Activated T-cell treated with anti-CD3 and anti-CD28 coated beads, Interleukin-2, amount 50 U/mL, for 48 hours (primary cell): ENCODE measurements at regions not wholly inside any gene's neighbourhood (a gene's known extent, or its start where the extent isn't known, plus 50 kb on each side); places are given as distances from the start of the nearest gene placed in this dataset.

Source experiments
- DNase-seq, 2 experiments: peaks; one replicate each; pipeline ENCODE4 v3.0.0-alpha.2; 2020

GRCh38 chr6:21382821-21383449 lies 210.6 kb upstream of the SOX4 start:
- DNase-seq, result no peak

DNA sequence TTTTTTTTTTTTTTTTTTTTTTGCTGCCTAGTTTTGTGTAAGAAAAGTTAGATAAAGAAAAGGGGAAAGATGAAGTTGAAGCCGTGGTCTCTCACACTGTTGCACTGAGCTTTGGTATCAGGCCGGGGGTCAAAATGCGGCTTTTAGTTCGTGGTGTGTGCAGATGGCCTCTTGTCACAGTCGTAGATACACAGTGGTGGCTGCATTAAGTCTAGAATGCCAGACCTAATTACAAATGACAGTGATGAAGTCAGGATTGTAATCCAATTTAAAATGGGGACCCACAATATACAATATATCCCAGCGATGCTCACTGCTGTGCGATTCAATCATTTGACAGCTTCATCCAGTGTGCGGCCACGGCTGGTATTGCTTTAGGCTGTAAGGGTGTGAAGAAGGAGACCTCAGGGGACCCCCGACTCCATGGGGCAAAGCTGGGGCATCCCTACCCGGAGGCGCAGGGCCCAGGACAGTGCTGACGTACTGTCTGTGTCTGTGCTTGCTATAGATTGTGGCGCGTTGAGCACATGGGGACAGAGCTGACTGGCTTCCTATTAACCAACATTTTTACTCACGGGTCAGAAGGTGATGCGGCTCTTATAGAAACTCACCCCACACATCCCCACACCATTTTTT lies 210.0 kb upstream of the SOX4 start:
- no peak for DNase-seq

DNA sequence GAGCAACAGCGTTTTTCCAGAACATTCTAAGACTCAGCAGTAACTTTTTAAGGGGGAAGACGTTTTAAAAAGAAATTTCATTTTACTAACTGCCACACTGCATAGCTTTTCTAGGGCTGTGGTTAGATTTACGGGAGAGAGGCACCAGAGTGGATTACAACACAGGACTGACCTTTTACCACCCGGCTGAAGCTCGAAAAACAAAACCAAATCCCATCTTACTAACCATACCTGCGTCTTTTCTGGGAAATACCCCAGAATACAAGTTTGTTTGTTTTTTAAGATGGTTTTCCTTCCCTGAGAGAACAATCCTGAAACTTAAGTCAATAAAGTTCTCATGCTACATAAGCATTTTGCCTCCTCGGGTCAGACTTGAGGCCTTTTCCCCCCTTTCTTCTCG lies 209.3 kb upstream of the SOX4 start:
- DNase-seq, result no peak

GRCh38 chr6:21386744-21387143 lies 206.8 kb upstream of the SOX4 start:
- DNase-seq, result no peak

- DNase-seq, result no peak
These were observed 202.9 kb upstream of the SOX4 start for GRCh38 chr6:21390532-21391213.

DNA sequence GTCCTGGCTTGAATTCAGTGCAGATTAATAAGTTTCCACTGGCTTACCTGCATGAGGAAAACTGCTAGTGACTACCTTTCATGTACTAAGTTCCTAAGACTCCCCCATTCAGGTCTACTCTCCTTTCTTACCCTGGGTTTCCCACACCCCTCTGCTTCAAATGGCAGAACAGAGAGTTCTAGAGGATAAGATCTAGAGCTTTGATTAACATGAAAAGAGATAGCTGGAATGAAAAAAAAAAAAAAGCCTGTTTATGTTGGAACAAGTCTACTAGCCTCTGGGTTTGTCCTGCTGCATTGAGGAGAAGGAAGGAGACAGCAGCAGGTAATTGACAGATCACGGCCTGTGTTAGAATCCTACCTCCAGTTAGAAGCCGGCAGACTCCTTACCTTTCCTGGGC lies 201.4 kb upstream of the SOX4 start:
- no peak for DNase-seq

- no peak for DNase-seq
These were observed 199.9 kb upstream of the SOX4 start for GRCh38 chr6:21393441-21394165.

- no peak for DNase-seq
These were observed 198.4 kb upstream of the SOX4 start for GRCh38 chr6:21395121-21395520.

GRCh38 chr6:21396313-21396712 lies 197.2 kb upstream of the SOX4 start:
- no peak for DNase-seq

GRCh38 chr6:21398741-21399325 lies 194.7 kb upstream of the SOX4 start:
- no peak for DNase-seq

DNA sequence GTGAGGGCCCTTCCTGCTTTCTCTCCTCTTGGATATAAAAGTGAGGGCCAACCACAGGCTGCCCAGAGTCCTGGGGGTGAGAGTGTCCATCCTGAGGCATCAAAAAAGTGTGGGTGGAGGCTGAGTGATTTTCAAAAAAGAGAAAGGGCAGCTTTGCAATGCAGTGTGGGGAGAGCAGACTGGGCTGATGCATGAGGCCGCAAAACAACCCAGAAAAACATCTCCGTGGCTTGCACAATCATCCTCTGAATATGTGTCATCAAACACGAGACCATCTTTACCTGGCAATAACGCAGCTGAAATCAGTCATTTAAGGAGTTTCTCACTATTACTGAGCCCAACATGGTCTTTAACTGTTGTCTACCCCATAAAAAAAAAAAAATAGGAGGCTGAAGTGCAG lies 191.2 kb upstream of the SOX4 start:
- DNase-seq, result peak; percentile 42 to 54

GRCh38 chr6:21404577-21404976 lies 189.0 kb upstream of the SOX4 start:
- no peak for DNase-seq

DNA sequence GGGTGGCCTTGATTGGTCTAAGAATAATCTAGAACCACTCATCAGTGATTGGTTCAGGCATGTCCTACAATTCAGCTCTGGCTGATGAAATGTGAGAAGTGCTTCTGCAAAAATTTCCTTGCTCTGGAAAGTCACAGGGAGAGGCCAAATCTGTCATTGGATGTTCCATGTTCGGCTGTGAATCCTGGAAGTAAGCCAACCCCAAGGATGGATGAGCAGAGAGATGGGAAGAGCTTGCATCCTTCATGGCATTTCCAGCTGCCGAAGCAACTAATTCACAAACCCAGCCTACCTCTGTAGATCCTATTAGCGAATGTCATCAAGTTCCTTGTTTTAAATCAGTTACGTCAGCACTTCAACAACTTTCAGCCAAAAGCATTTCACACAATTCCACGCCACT lies 187.2 kb upstream of the SOX4 start:
- no peak for DNase-seq

DNA sequence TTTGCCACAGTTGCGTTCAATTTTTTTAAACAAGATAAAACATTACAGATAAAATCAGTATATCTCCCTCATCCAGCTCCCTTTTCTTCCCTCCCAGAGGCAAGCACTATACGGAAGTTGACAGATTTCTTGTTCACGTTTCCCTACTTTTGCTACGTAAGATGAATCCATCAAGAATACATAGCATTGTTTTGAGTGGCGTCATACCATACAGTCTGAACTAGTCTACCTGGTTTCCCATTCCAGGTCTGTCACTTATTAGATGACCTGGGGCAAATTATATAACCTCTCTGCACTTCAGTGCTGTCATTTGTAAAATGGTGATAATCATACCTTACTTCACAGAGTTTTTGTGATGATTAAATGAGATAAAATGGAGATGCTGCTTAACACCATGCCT lies 184.3 kb upstream of the SOX4 start:
- DNase-seq, result no peak

- DNase-seq, result no peak
These were observed 180.1 kb upstream of the SOX4 start for GRCh38 chr6:21413428-21413827.

DNA sequence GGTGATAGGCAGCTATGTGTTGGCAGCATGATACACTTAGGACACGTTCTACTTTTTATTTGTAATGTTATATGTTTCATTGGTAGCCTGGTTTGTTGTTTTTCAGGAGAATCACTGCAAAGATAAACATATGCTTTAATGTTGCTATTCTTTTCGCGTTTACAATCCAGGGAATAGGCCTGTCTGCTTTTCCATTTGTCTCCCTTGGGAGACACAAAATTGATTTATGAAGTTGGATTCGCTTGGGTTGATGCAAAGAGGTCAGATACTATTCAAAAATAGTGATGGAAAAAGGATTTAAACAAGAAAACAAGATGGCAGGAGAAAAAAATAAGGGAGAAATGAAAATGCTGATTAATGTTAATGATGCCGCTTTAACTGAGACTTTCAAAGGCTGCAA lies 179.5 kb upstream of the SOX4 start:
- no peak for DNase-seq

DNA sequence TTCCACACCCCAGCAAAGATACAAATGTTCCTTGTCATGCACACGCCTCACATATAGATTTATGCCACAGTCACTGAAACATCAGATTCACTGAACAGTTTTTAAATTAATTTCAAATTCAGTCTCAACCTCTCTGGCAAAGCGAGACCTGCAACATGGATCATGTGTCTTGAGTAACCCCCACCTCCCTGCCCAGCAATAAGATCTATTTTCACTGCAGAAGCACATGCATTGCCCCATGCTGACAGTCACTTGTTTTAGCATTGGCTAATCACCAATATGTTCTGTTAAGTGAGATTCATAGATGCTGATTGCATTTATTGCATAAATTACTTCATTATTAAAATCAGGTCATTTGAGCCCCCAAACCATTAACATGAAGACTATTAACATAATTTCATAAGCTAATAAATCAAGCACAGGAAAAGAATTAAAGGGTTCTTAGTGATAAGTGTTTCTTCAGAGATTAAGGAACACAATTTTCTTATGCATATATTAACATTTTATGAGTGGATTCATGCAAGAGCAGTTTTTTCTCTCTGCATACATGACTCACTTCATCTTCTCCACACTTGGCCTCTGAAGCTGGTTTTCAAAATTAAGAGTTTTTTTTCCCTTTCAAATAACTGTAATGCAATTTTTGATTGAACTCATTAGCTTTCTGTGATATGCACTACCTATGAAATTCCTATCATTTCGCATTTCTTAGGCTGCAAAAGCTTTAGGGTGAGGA lies 173.2 kb upstream of the SOX4 start:
- DNase-seq, result no peak

DNA sequence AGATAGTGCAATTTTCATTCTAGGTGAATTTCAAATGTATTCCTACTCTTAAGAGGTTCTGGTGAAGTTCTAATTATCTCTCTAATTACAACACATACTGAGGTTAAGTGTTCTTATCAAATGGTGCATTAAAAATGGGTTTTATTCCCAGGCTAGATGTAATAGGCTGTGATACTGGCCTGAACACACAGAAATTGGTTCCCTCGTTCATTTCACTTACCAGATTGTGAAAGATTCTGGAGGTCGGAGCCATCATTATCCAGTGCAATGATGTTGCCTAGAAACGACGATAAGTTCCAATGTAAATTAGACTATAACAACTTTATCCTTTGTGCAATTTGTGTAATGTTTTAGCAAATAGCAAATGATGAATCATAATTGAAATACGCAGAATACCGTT lies 172.6 kb upstream of the SOX4 start:
- DNase-seq, result no peak

DNA sequence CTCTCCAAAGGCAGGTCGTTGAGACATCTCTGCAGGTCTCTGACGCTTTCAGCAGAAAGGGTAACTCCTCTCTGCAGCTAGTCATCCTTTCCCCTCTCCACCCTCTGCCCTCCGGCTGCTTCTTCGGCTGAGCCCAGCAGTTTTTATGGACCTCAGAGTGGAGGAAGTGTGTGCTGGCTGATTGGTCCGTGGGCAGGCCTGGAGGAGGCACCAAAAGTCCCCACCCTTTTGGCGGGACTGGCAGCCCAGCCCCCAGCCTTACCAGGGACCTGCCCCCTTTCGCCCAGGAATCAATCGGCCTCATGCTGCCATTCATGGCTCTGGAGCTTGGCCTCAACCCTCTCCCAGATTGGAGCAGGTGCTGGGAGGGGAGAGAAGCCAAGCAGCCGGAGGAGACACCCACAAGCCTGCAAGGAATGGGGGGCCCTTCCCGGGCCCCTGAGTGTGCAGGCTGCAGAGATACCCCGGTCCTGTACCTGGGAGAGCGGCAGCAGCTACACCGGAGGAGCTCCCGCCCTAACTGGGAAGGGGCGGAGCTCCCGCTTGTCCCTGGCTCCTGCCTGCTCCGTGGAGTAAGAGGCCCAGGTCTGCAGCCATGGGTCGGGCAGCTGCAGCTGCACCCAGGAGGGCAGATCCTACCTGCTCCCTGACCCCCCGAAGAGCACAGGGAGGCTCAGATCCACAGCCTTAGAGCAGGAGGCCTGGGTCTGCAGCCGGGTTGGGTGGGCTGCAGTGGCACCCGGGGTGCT lies 170.3 kb upstream of the SOX4 start:
- no peak for DNase-seq

DNA sequence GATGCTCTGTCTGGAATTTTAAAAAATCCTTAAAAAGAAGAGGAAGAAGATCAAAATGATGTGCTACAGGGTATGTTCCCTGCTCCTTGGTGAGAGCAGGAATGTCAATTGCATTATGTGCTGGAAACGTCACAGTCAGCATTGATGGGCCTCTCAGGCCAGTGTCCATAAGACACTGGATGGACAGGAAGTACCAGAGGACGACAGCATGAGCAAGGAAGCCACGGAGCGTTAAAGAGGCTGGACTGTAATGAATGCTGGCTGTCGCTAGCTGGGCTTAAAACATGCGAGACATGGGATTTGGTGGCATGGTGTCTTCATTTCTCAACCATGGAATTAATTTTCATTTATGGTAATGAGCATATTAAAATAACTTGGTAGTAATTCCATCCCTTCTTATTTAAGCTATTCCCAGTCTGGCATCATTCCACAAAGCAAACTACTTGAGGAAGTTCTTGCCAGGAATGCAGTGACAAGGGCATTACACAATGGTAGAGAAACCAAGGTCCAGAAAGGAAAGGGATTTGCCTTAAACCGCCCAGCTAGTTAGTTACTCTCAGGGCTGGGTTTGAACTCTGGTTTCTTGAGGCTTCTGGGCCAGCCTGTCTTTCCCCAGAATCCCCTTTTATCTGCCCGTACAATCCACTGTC lies 166.6 kb upstream of the SOX4 start:
- no peak for DNase-seq

- no peak for DNase-seq
These were observed 164.3 kb upstream of the SOX4 start for GRCh38 chr6:21429291-21429690.
